Neuronal stem cell (in vitro differentiated cells): ENCODE measurements at regions not wholly inside any gene's neighbourhood (a gene's known extent, or its start where the extent isn't known, plus 50 kb on each side); places are given as distances from the start of the nearest gene placed in this dataset.
"Not testable (repeated sequence)": the region's sequence is repeated elsewhere in the genome, so short reads cannot be mapped to it uniquely, and the experiment has no call there.

Experiments
- DNase-seq: peaks from one replicate; pipeline ENCODE4 v3.0.0-alpha.2; 2013; ENCODE audit warnings: low spot score
- H2AFZ ChIP-seq: one replicate; pipeline ENCODE4 v1.6.1; 2013; ENCODE audit warnings: mild to moderate bottlenecking, low read length, inconsistent platforms
- H2AK5ac ChIP-seq: 2 replicates; pipeline ENCODE4 v1.6.1; 2013; ENCODE audit warnings: low read depth, mild to moderate bottlenecking, inconsistent platforms, low read length, moderate library complexity, mixed read lengths
- H2BK120ac ChIP-seq: 2 replicates; pipeline ENCODE4 v1.6.1; 2013; ENCODE audit warnings: low read depth, mild to moderate bottlenecking, inconsistent platforms, low read length, moderate library complexity, mixed read lengths
- H2BK12ac ChIP-seq: one replicate; pipeline ENCODE4 v1.6.1; 2013; ENCODE audit warnings: low read length, inconsistent platforms
- H2BK15ac ChIP-seq: 2 replicates; pipeline ENCODE4 v1.6.1; 2013; ENCODE audit warnings: mild to moderate bottlenecking, low read length, inconsistent platforms, mixed read lengths
- H2BK5ac ChIP-seq: one replicate; pipeline ENCODE4 v1.6.1; 2013; ENCODE audit warnings: inconsistent platforms, mild to moderate bottlenecking, low read length, moderate library complexity
- H3K14ac ChIP-seq: one replicate; pipeline ENCODE4 v1.6.1; 2013; ENCODE audit warnings: low read length, inconsistent platforms
- H3K18ac ChIP-seq: 2 replicates; pipeline ENCODE4 v1.6.1; 2013; ENCODE audit warnings: low read length, inconsistent platforms
- H3K23ac ChIP-seq: 2 replicates; pipeline ENCODE4 v1.6.1; 2013; ENCODE audit warnings: low read depth, mild to moderate bottlenecking, mixed read lengths, low read length, inconsistent platforms; ENCODE audit not compliant: poor library complexity
- H3K27ac ChIP-seq: replicated peaks from 3 replicates; pipeline ENCODE4 v1.5.1; 2013; ENCODE audit warnings: low read length, inconsistent platforms
- H3K27me3 ChIP-seq, 3 experiments: 2 replicates each; pipeline ENCODE4 v1.6.1; 2013; ENCODE audit warnings: low read length in 3 of 3, mild to moderate bottlenecking in 2 of 3, inconsistent platforms in 1 of 3, low read depth in 1 of 3, mixed read lengths in 1 of 3, moderate library complexity in 1 of 3; ENCODE audit not compliant: control insufficient read depth in 3 of 3, insufficient read depth in 3 of 3
- H3K36me3 ChIP-seq, 2 donors: replicated peaks in 1 of 2; 2 replicates each; pipeline ENCODE4 v1.6.1; 2013; ENCODE audit warnings: low read length in 2 of 2; ENCODE audit not compliant: control insufficient read depth in 2 of 2, insufficient read depth in 2 of 2
- H3K4ac ChIP-seq: 2 replicates; pipeline ENCODE4 v1.6.1; 2013; ENCODE audit warnings: inconsistent platforms, mild to moderate bottlenecking, low read length, moderate library complexity
- H3K4me1 ChIP-seq, 2 donors: 1 replicate in 1 of 2; 2 replicates in 1 of 2; pipeline ENCODE4 v1.6.1; 2013; ENCODE audit warnings: low read length in 2 of 2, low read depth in 1 of 2; ENCODE audit not compliant: control insufficient read depth in 2 of 2, insufficient read depth in 1 of 2
- H3K4me2 ChIP-seq: one replicate; pipeline ENCODE4 v1.6.1; 2013; ENCODE audit warnings: mild to moderate bottlenecking, low read length, inconsistent platforms; ENCODE audit not compliant: insufficient read depth, poor library complexity, severe bottlenecking
- H3K4me3 ChIP-seq, 2 donors: 2 replicates each; pipeline ENCODE4 v1.5.1; 2013; ENCODE audit warnings: low read length in 2 of 2, mild to moderate bottlenecking in 2 of 2, inconsistent platforms in 1 of 2, moderate library complexity in 1 of 2
- H3K79me1 ChIP-seq: one replicate; pipeline ENCODE4 v1.6.1; 2013; ENCODE audit warnings: low read depth, mild to moderate bottlenecking, inconsistent platforms, low read length, moderate library complexity
- H3K9ac ChIP-seq: one replicate; pipeline ENCODE4 v1.6.1; 2013; ENCODE audit warnings: mild to moderate bottlenecking, low read depth, low read length, inconsistent platforms; ENCODE audit not compliant: poor library complexity
- H3K9me3 ChIP-seq, 2 donors: replicated peaks in 1 of 2; 2 replicates each; pipeline versions ENCODE3 to v1.6.1; 2013; ENCODE audit warnings: low read length in 2 of 2, mild to moderate bottlenecking in 2 of 2, inconsistent platforms in 1 of 2, low read depth in 1 of 2, mixed read lengths in 1 of 2, moderate library complexity in 1 of 2; ENCODE audit not compliant: control insufficient read depth in 2 of 2, insufficient read depth in 1 of 2
- H4K8ac ChIP-seq: one replicate; pipeline ENCODE4 v1.6.1; 2013; ENCODE audit warnings: low read depth, mild to moderate bottlenecking, inconsistent platforms, low read length, moderate library complexity
- H4K91ac ChIP-seq: one replicate; pipeline ENCODE4 v1.6.1; 2013; ENCODE audit warnings: low read length, low read depth, mild to moderate bottlenecking, inconsistent platforms; ENCODE audit not compliant: poor library complexity
- WGBS, 2 donors: extraction: QIAGEN DNeasy Blood & Tissue Kit; methylation state at CpG; one replicate each; pipeline ENCODE4 v1.1.7; 2013; ENCODE audit warnings: missing lambda C conversion rate in 2 of 2, mixed read lengths in 1 of 2; ENCODE audit not compliant: insufficient read length in 2 of 2, insufficient replicate concordance in 1 of 2; ENCODE audit errors: extremely low coverage in 2 of 2; 5-methylcytosine and 5-hydroxymethylcytosine counted together

- H3K27me3 ChIP-seq, H3K4me1 ChIP-seq, H3K4me2 ChIP-seq, H3K23ac ChIP-seq, H3K4me3 ChIP-seq, H4K8ac ChIP-seq, H2BK15ac ChIP-seq, H3K9me3 ChIP-seq, H2AFZ ChIP-seq, H2AK5ac ChIP-seq, H4K91ac ChIP-seq, DNase-seq, H3K36me3 ChIP-seq, H2BK120ac ChIP-seq, H3K4ac ChIP-seq, H3K79me1 ChIP-seq, H2BK12ac ChIP-seq, H3K27ac ChIP-seq, H3K9ac ChIP-seq, H2BK5ac ChIP-seq, H3K14ac ChIP-seq, H3K18ac ChIP-seq: not testable (repeated sequence)
- WGBS, 2 donors, result no CpG with 5 or more reads among the region's 2 CpGs
These were observed 167.2 kb downstream of the NAA11 start for GRCh38 chr4:79158705-79159104.

GRCh38 chr4:79155336-79155735, 170.5 kb downstream of the NAA11 start:
- no peak overlapping the region for H3K27ac ChIP-seq
- no CpG with 5 or more reads among the region's 3 CpGs for WGBS, 2 donors

GRCh38 chr4:79150820-79151416, 174.9 kb downstream of the NAA11 start:
- Histone ChIP-seq H3K4me2 (no peak overlapping the region), H2BK120ac (no peak overlapping the region), H2BK15ac (no peak overlapping the region), H2BK5ac (no peak overlapping the region), H2BK12ac (no peak overlapping the region), H3K9me3 (peaks cover 0 to 6% of the 10 kb centered on the region in 2 donors), H3K36me3 (no peaks in the 10 kb centered on the region), H3K4me1 (no peaks in the 10 kb centered on the region), H3K27ac (no peak overlapping the region), H4K91ac (no peak overlapping the region), H3K27me3 (no peaks in the 10 kb centered on the region), H3K23ac (no peak overlapping the region), H3K14ac (no peak overlapping the region), H3K18ac (no peak overlapping the region), H2AK5ac (no peak overlapping the region), H4K8ac (no peak overlapping the region), H3K79me1 (no peaks in the 10 kb centered on the region), H3K9ac (no peak overlapping the region), H3K4me3 (no peak overlapping the region), H2AFZ (no peak overlapping the region), H3K4ac (no peak overlapping the region)
- no peak for DNase-seq

More at GRCh38 chr4:79155336-79155735, 170.5 kb downstream of the NAA11 start:
- no peak overlapping the region for H4K91ac ChIP-seq
- no peak overlapping the region for H3K18ac ChIP-seq
- H3K23ac ChIP-seq, result no peak overlapping the region
- H3K4me1 ChIP-seq, result no peaks in the 10 kb centered on the region
- no peak overlapping the region for H3K4me2 ChIP-seq
- no peaks in the 10 kb centered on the region for H3K36me3 ChIP-seq
- H3K4ac ChIP-seq, result no peak overlapping the region
- no peak overlapping the region for H3K14ac ChIP-seq
- H2BK15ac ChIP-seq, result no peak overlapping the region
- no peak overlapping the region for H2AFZ ChIP-seq
- no peak overlapping the region for H4K8ac ChIP-seq
- no peak overlapping the region for H3K4me3 ChIP-seq
- peaks cover 0 to 6% of the 10 kb centered on the region in 2 donors for H3K9me3 ChIP-seq
- DNase-seq, result no peak
- no peak overlapping the region for H2BK120ac ChIP-seq
- H3K27me3 ChIP-seq, result no peaks in the 10 kb centered on the region
- no peak overlapping the region for H3K9ac ChIP-seq
- H2BK12ac ChIP-seq, result no peak overlapping the region
- H3K79me1 ChIP-seq, result no peaks in the 10 kb centered on the region
- no peak overlapping the region for H2BK5ac ChIP-seq
- no peak overlapping the region for H2AK5ac ChIP-seq

GRCh38 chr4:79148369-79148768, 177.5 kb downstream of the NAA11 start:
- Histone ChIP-seq H2BK15ac (no peak overlapping the region), H2BK120ac (no peak overlapping the region), H3K27me3 (no peaks in the 10 kb centered on the region), H3K36me3 (no peaks in the 10 kb centered on the region), H4K91ac (no peak overlapping the region), H3K9me3 (peaks cover 0 to 13% of the 10 kb centered on the region in 2 donors), H2AK5ac (no peak overlapping the region), H3K23ac (no peak overlapping the region), H3K9ac (no peak overlapping the region), H3K79me1 (no peaks in the 10 kb centered on the region), H2BK12ac (no peak overlapping the region), H3K4me1 (no peaks in the 10 kb centered on the region), H4K8ac (no peak overlapping the region), H3K14ac (no peak overlapping the region), H2BK5ac (no peak overlapping the region), H2AFZ (no peak overlapping the region), H3K4me2 (no peak overlapping the region), H3K4ac (no peak overlapping the region), H3K18ac (no peak overlapping the region), H3K27ac (no peak overlapping the region), H3K4me3 (no peak overlapping the region)
- no CpG with 5 or more reads among the region's 2 CpGs for WGBS, 2 donors
- DNase-seq, result no peak
